Esophagus muscularis mucosa (tissue), 3 donors: ENCODE measurements at regions not wholly inside any gene's neighbourhood (a gene's known extent, or its start where the extent isn't known, plus 50 kb on each side); places are given as distances from the start of the nearest gene placed in this dataset.

ENCODE experiments used
- POLR2A ChIP-seq: fragments of 450-650 bp; IDR thresholded peaks from one replicate; pipeline ENCODE4 v1.6.1; 2017; ENCODE audit warnings: antibody characterized with exemption, moderate library complexity, mild to moderate bottlenecking, low read depth
- TF ChIP-seq, protein P1 (sequence below), 3 experiments: fragments of 200-600 bp in 2 of 3; fragments of 450-650 bp in 1 of 3; sonication (generic) in 2 of 3; IDR thresholded peaks; one replicate each; pipeline ENCODE4 v1.5.1; 2017 to 2019; ENCODE audit warnings: antibody characterized with exemption in 3 of 3, mild to moderate bottlenecking in 2 of 3, moderate library complexity in 1 of 3

DNA sequence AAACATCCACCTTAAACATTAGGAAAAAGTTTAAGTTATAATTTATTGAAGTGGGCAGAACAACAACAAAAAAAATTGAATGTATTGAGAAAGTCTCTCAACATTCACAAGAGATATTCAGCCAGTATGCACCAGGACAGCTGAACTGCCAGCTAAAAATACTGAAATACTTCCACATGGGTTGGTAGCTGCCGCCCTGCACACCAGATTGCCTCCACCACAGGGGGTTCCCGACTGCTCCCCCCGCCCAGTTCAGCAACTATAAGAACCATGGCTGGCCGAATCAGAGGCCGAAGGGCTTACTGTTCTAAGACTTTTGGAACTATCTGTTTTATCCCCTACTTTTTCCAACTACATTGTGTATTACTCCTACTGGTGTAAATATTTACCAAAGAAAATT is 150.0 kb upstream of the LRP1B start:
- no peak for TF ChIP-seq POLR2A
- TF ChIP-seq, protein P1, sequence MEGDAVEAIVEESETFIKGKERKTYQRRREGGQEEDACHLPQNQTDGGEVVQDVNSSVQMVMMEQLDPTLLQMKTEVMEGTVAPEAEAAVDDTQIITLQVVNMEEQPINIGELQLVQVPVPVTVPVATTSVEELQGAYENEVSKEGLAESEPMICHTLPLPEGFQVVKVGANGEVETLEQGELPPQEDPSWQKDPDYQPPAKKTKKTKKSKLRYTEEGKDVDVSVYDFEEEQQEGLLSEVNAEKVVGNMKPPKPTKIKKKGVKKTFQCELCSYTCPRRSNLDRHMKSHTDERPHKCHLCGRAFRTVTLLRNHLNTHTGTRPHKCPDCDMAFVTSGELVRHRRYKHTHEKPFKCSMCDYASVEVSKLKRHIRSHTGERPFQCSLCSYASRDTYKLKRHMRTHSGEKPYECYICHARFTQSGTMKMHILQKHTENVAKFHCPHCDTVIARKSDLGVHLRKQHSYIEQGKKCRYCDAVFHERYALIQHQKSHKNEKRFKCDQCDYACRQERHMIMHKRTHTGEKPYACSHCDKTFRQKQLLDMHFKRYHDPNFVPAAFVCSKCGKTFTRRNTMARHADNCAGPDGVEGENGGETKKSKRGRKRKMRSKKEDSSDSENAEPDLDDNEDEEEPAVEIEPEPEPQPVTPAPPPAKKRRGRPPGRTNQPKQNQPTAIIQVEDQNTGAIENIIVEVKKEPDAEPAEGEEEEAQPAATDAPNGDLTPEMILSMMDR (IDR thresholded peaks at IDR 0.05), result no peak
